K562 (cell line): ENCODE measurements at regions not wholly inside any gene's neighbourhood (a gene's known extent, or its start where the extent isn't known, plus 50 kb on each side); places are given as distances from the start of the nearest gene placed in this dataset.
A peak's percentile ranks its signal among the peaks of the same experiment; 100 is the strongest.

Experiments used
- AFF1 ChIP-seq, 2 experiments: fragments of 450-650 bp; IDR thresholded peaks; 2 replicates each; pipeline ENCODE4 v1.6.1; 2018; ENCODE audit warnings: mild to moderate bottlenecking in 2 of 2, low read depth in 1 of 2; ENCODE audit not compliant: partially characterized antibody in 2 of 2
- BACH1 ChIP-seq: fragments of 200-800 bp; sonication (Bioruptor generic); IDR thresholded peaks from 2 replicates; pipeline ENCODE4 v1.6.1; 2016; ENCODE audit warnings: missing genetic modification characterization, missing compliant biosample characterization
- COPS2 ChIP-seq: fragments of 450-650 bp; conservative IDR thresholded peaks from 2 replicates; pipeline ENCODE4 v1.6.1; 2016; ENCODE audit warnings: mild to moderate bottlenecking, moderate library complexity
- DPF2 ChIP-seq: fragments of 450-650 bp; IDR thresholded peaks from 2 replicates; pipeline ENCODE4 v1.6.1; 2016
- ETS2 ChIP-seq: IDR thresholded peaks from 2 replicates; pipeline ENCODE4 v1.6.1; 2016; ENCODE audit warnings: borderline replicate concordance, missing genetic modification characterization, mild to moderate bottlenecking, moderate library complexity, missing compliant biosample characterization; ENCODE audit not compliant: poor library complexity, severe bottlenecking
- ETV1 ChIP-seq: fragments of 450-650 bp; conservative IDR thresholded peaks from 2 replicates; pipeline ENCODE4 v1.6.1; 2016; ENCODE audit warnings: missing genetic modification characterization, control low read depth, low read depth, missing compliant biosample characterization
- GATAD2B ChIP-seq: fragments of 450-650 bp; IDR thresholded peaks from 2 replicates; pipeline ENCODE4 v1.6.1; 2017; ENCODE audit warnings: mild to moderate bottlenecking, borderline replicate concordance
- HES1 ChIP-seq: fragments of 450-650 bp; IDR thresholded peaks from 2 replicates; pipeline ENCODE4 v1.6.1; 2016; ENCODE audit warnings: low read depth, mild to moderate bottlenecking, moderate library complexity
- KDM1A ChIP-seq, 2 experiments: fragments of 450-650 bp; IDR thresholded peaks; 2 replicates each; pipeline ENCODE4 v1.6.1; 2016; ENCODE audit warnings: mild to moderate bottlenecking in 2 of 2
- L3MBTL2 ChIP-seq: fragments of 450-650 bp; IDR thresholded peaks from 2 replicates; pipeline ENCODE4 v1.6.1; 2016; ENCODE audit warnings: mild to moderate bottlenecking, moderate library complexity
- MEF2D ChIP-seq: conservative IDR thresholded peaks from 2 replicates; pipeline ENCODE4 v1.6.1; 2016; ENCODE audit warnings: low read depth, missing genetic modification characterization, missing compliant biosample characterization
- MLLT1 ChIP-seq, 2 experiments: fragments of 450-650 bp; IDR thresholded peaks; 2 replicates each; pipeline ENCODE4 v1.6.1; 2016
- NFXL1 ChIP-seq: fragments of 450-650 bp; formaldehyde crosslinking; IDR thresholded peaks from 2 replicates; pipeline ENCODE4 v1.4.0; 2021; ENCODE audit warnings: mild to moderate bottlenecking
- PHB2 ChIP-seq: fragments of 450-650 bp; IDR thresholded peaks from 2 replicates; pipeline ENCODE4 v1.6.1; 2017; ENCODE audit warnings: low read depth
- POLR3G ChIP-seq: IDR thresholded peaks from 2 replicates; pipeline ENCODE4 v1.6.1; 2011; ENCODE audit not compliant: insufficient read length, insufficient replicate concordance; ENCODE audit errors: extremely low read depth
- PRMT5 ChIP-seq: sonication (generic); formaldehyde crosslinking; IDR thresholded peaks from 2 replicates; pipeline ENCODE4 v1.5.0; 2020; ENCODE audit warnings: missing genetic modification reagents
- SAP30 ChIP-seq: fragments of 200-600 bp; sonication (generic); IDR thresholded peaks from 2 replicates; pipeline ENCODE4 v1.6.1; 2012; ENCODE audit warnings: borderline replicate concordance, low read depth, mild to moderate bottlenecking, moderate library complexity, low read length, control low read depth, inconsistent platforms; ENCODE audit not compliant: insufficient read depth, poor library complexity, severe bottlenecking
- SRF ChIP-seq, 2 experiments: fragments of 250-450, 450-650 bp in 1 of 2; sonication (Bioruptor Pico) in 1 of 2; sonication (generic) in 1 of 2; formaldehyde crosslinking; IDR thresholded peaks; 2 replicates each; pipeline versions ENCODE4 v1.5.0 to v1.5.1; 2020 to 2022; ENCODE audit warnings: mild to moderate bottlenecking in 1 of 2, missing genetic modification reagents in 1 of 2
- ZNF197 ChIP-seq: fragments of 200-800 bp; sonication (Bioruptor generic); IDR thresholded peaks from 2 replicates; pipeline ENCODE4 v1.6.1; 2016; ENCODE audit warnings: low read depth, missing genetic modification characterization, missing compliant biosample characterization
- ZNF239 ChIP-seq: fragments of 250-450 bp; sonication (Bioruptor Pico); IDR thresholded peaks from 2 replicates; pipeline ENCODE4 v1.4.0; 2020; ENCODE audit warnings: mild to moderate bottlenecking
- ZNF24 ChIP-seq: fragments of 450-650 bp; IDR thresholded peaks from 2 replicates; pipeline ENCODE4 v1.6.1; 2016
- ZNF280A ChIP-seq: fragments of 450-650 bp; IDR thresholded peaks from 2 replicates; pipeline ENCODE4 v1.6.1; 2018; ENCODE audit warnings: mild to moderate bottlenecking, low read depth; ENCODE audit not compliant: partially characterized antibody

- no peak for TF ChIP-seq HES1
- peak; percentile 52; the same call in 1 of the 2 replicates for TF ChIP-seq MEF2D (tag)
- TF ChIP-seq PHB2 = no peak
- TF ChIP-seq MLLT1 (IDR thresholded peaks at IDR 0.05) = 0 out of 4 replicates have a peak, but pooled peaks of 1 of the 2 experiments have one; percentile 15
- TF ChIP-seq ZNF280A = no peak
- TF ChIP-seq ETV1 (tag) = no peak; the same call in 1 of the 2 replicates
- TF ChIP-seq NFXL1 (CRISPR knock-in tag) = 0 out of 2 replicates have a peak, but pooled peaks have one; percentile 41
- no peak for TF ChIP-seq POLR3G
- no peak for TF ChIP-seq ETS2 (tag)
- TF ChIP-seq SAP30 = no peak
- no peak for TF ChIP-seq DPF2
- TF ChIP-seq PRMT5 (CRISPR knock-in tag) = no peak
- no peak for TF ChIP-seq SRF (CRISPR knock-in tag; IDR thresholded peaks at IDR 0.05)
- no peak for TF ChIP-seq KDM1A (IDR thresholded peaks at IDR 0.05)
- no peak for TF ChIP-seq L3MBTL2
- peak; percentile 63; the same call in 1 of the 2 replicates for TF ChIP-seq BACH1
- TF ChIP-seq ZNF239 (CRISPR knock-in tag) = no peak
- TF ChIP-seq AFF1 (IDR thresholded peaks at IDR 0.05; ENCODE audit: low read depth in 1 of 2, partially characterized antibody in 2 of 2) = peak in 1 of 2 experiments; percentile 9
- no peak for TF ChIP-seq GATAD2B
- TF ChIP-seq ZNF24 = no peak
- no peak for TF ChIP-seq COPS2
- TF ChIP-seq ZNF197 (CRISPR knock-in tag) = no peak
Measured at GRCh38 chr7:106575138-106575823, 85.7 kb downstream of the CCDC71L start (continued).
